ENCODE measurements at regions not wholly inside any gene's neighbourhood (a gene's known extent, or its start where the extent isn't known, plus 50 kb on each side); places are given as distances from the start of the nearest gene placed in this dataset.

- TF ChIP-seq EZH2phosphoT487 (IDR thresholded peaks at IDR 0.05; ENCODE audit: borderline replicate concordance, low read depth, low read length), result no peak
- no peak for TF ChIP-seq CTCF (conservative IDR thresholded peaks at IDR 0.05; ENCODE audit: low read length)
- Histone ChIP-seq H2AFZ (ENCODE audit: low read length) (no peak overlapping the region), H3K9me2 (ENCODE audit: insufficient read depth, low read length) (no peaks in the 10 kb centered on the region), H3K4me2 (ENCODE audit: low read length) (no peak overlapping the region), H4K20me1 (ENCODE audit: insufficient read depth, low read length) (no peaks in the 10 kb centered on the region), H3K36me3 (ENCODE audit: insufficient read depth, low read length) (no peaks in the 10 kb centered on the region), H3K4me1 (ENCODE audit: insufficient read depth, low read length, poor library complexity, severe bottlenecking) (no peaks in the 10 kb centered on the region), H3K27ac (ENCODE audit: low read depth, low read length, poor library complexity, severe bottlenecking) (no peak overlapping the region), H3K79me2 (ENCODE audit: insufficient read depth, low read depth, low read length) (no peaks in the 10 kb centered on the region), H3K9me3 (ENCODE audit: low read length) (no peaks in the 10 kb centered on the region), H3K4me3 (ENCODE audit: low read depth, low read length, poor library complexity, severe bottlenecking) (no peak overlapping the region)
- POLR2A ChIA-PET, result no interaction called here
- CTCF ChIA-PET (ENCODE audit: unreplicated experiment), result no interaction called here
- intact Hi-C loops (cut with micrococcal nuclease; ENCODE audit: unreplicated experiment), result no loop called here
- DNase-seq (ENCODE audit: low spot score), result no peak
- BruUV-seq (replicated peaks), result no TSS peak
Observed at GRCh38 chr9:99389087-99390033, 167.3 kb downstream of the SEC61B start.

- no peaks in the 10 kb centered on the region for H3K4me1 ChIP-seq (ENCODE audit: insufficient read depth, low read length, poor library complexity, severe bottlenecking)
- TF ChIP-seq EZH2phosphoT487 (IDR thresholded peaks at IDR 0.05; ENCODE audit: borderline replicate concordance, low read depth, low read length), result no peak
- TF ChIP-seq CTCF (conservative IDR thresholded peaks at IDR 0.05; ENCODE audit: low read length), result no peak
- H4K20me1 ChIP-seq (ENCODE audit: insufficient read depth, low read length), result no peaks in the 10 kb centered on the region
- CTCF ChIA-PET (ENCODE audit: unreplicated experiment), result no interaction called here
- no peaks in the 10 kb centered on the region for H3K9me2 ChIP-seq (ENCODE audit: insufficient read depth, low read length)
- no peak overlapping the region for H3K4me3 ChIP-seq (ENCODE audit: low read depth, low read length, poor library complexity, severe bottlenecking)
- no peak overlapping the region for H2AFZ ChIP-seq (ENCODE audit: low read length)
- H3K9me3 ChIP-seq (ENCODE audit: low read length), result no peaks in the 10 kb centered on the region
- intact Hi-C loops (cut with micrococcal nuclease; ENCODE audit: unreplicated experiment), result no loop called here
- POLR2A ChIA-PET, result interaction anchor here (0.9 kb wide), 1 partner anchor 25 kb away, joined by 3 read pairs; no protein-coding TSS in a partner anchor
- DNase-seq (ENCODE audit: low spot score), result no peak
- H3K4me2 ChIP-seq (ENCODE audit: low read length), result no peak overlapping the region
- H3K79me2 ChIP-seq (ENCODE audit: insufficient read depth, low read depth, low read length), result no peaks in the 10 kb centered on the region
- H3K36me3 ChIP-seq (ENCODE audit: insufficient read depth, low read length), result no peaks in the 10 kb centered on the region
- H3K27ac ChIP-seq (ENCODE audit: low read depth, low read length, poor library complexity, severe bottlenecking), result no peak overlapping the region
- no TSS peak for BruUV-seq (replicated peaks)
Observed at GRCh38 chr9:99391937-99392594, 170.0 kb downstream of the SEC61B start.

- ChIA-PET CTCF (ENCODE audit: unreplicated experiment) (no interaction called here), POLR2A (no interaction called here)
- TF ChIP-seq CTCF (conservative IDR thresholded peaks at IDR 0.05; ENCODE audit: low read length) (no peak), EZH2phosphoT487 (IDR thresholded peaks at IDR 0.05; ENCODE audit: borderline replicate concordance, low read depth, low read length) (no peak)
- H3K9me2 ChIP-seq (ENCODE audit: insufficient read depth, low read length), result no peaks in the 10 kb centered on the region
- no peak overlapping the region for H2AFZ ChIP-seq (ENCODE audit: low read length)
- no peak for DNase-seq (ENCODE audit: low spot score)
- no peaks in the 10 kb centered on the region for H3K4me1 ChIP-seq (ENCODE audit: insufficient read depth, low read length, poor library complexity, severe bottlenecking)
- no peaks in the 10 kb centered on the region for H3K36me3 ChIP-seq (ENCODE audit: insufficient read depth, low read length)
- intact Hi-C loops (cut with micrococcal nuclease; ENCODE audit: unreplicated experiment), result no loop called here
- H3K4me3 ChIP-seq (ENCODE audit: low read depth, low read length, poor library complexity, severe bottlenecking), result no peak overlapping the region
- no peaks in the 10 kb centered on the region for H4K20me1 ChIP-seq (ENCODE audit: insufficient read depth, low read length)
- no TSS peak for BruUV-seq (replicated peaks)
- no peaks in the 10 kb centered on the region for H3K79me2 ChIP-seq (ENCODE audit: insufficient read depth, low read depth, low read length)
- H3K4me2 ChIP-seq (ENCODE audit: low read length), result no peak overlapping the region
- H3K27ac ChIP-seq (ENCODE audit: low read depth, low read length, poor library complexity, severe bottlenecking), result no peak overlapping the region
- H3K9me3 ChIP-seq (ENCODE audit: low read length), result no peaks in the 10 kb centered on the region
Observed at GRCh38 chr9:99392986-99393385, 170.9 kb downstream of the SEC61B start.
